HepG2 (cell line): ENCODE measurements at regions not wholly inside any gene's neighbourhood (a gene's known extent, or its start where the extent isn't known, plus 50 kb on each side); places are given as distances from the start of the nearest gene placed in this dataset.

Experiments used
- ATAC-seq: fragments of 200-7000 bp; cut with Tn5 transposase; 3 replicates; pipeline ENCODE4 v1.9.1; 2020; ENCODE audit warnings: mild to moderate bottlenecking, moderate library complexity
- BruUV-seq: library from RNA; stranded (reverse); fragments of 400-500 nt; replicated peaks from 2 replicates; lab custom pipeline; 2021; lab: Mats Ljungman, UMichigan
- CTCF ChIA-PET: fragments of 300-600 bp; formaldehyde crosslinking; extraction: SDS; loops from one replicate; lab custom pipeline; 2021; ENCODE audit warnings: low total read pairs, inconsistent platforms, low intra/inter-chr PET ratio; lab: Yijun Ruan, JAX
- POLR2A ChIA-PET: fragments of 350-600 bp; sonication (Branson Sonifier 250); formaldehyde crosslinking; loops from one replicate; lab custom pipeline; 2020; ENCODE audit warnings: antibody characterized with exemption, inconsistent platforms; lab: Yijun Ruan, JAX
- DNase-seq: peaks from one replicate; pipeline ENCODE4 v3.0.0-alpha.2; 2015; ENCODE audit warnings: low spot score
- FAIRE-seq: peaks from 3 replicates; lab custom pipeline; 2011; peaks lifted over from hg19 to GRCh38; lab: Jason Lieb, UNC
- H2AFZ ChIP-seq: one replicate; pipeline ENCODE4 v1.6.1; 2011; ENCODE audit warnings: low read length, inconsistent platforms
- H3K27ac ChIP-seq: fragments of 300-600 bp; 3 replicates; pipeline ENCODE4 v1.8.0; 2011; ENCODE audit warnings: mixed run types, mild to moderate bottlenecking, mixed read lengths, low read length, inconsistent platforms; ENCODE audit not compliant: insufficient read depth; ENCODE audit errors: extremely low read length
- H3K27me3 ChIP-seq, 2 experiments: fragments of 200-600 bp in 1 of 2; 2 replicates in 1 of 2; 3 replicates in 1 of 2; pipeline versions ENCODE4 v1.6.0 to v1.8.0; 2011; ENCODE audit warnings: low read length in 2 of 2, mild to moderate bottlenecking in 2 of 2, moderate library complexity in 2 of 2, inconsistent platforms in 1 of 2; ENCODE audit not compliant: insufficient read depth in 2 of 2, control insufficient read depth in 1 of 2
- H3K36me3 ChIP-seq, 2 experiments: fragments of 200-600 bp in 1 of 2; replicated peaks in 1 of 2; 2 replicates in 1 of 2; 3 replicates in 1 of 2; pipeline versions ENCODE4 v1.5.1 to v1.8.0; 2011; ENCODE audit warnings: low read length in 2 of 2, inconsistent platforms in 1 of 2; ENCODE audit not compliant: insufficient read depth in 2 of 2, control insufficient read depth in 1 of 2
- H3K4me1 ChIP-seq: 2 replicates; pipeline ENCODE4 v1.5.1; 2012; ENCODE audit warnings: low read length, inconsistent platforms; ENCODE audit not compliant: insufficient read depth
- H3K4me2 ChIP-seq: 2 replicates; pipeline ENCODE4 v1.6.0; 2011; ENCODE audit warnings: low read depth, low read length, inconsistent platforms
- H3K4me3 ChIP-seq, 3 experiments: fragments of 200-600 bp in 1 of 3; sonication (generic), shearing (Covaris generic) in 1 of 3; replicated peaks in 1 of 3; 2 replicates each; pipeline ENCODE4 v1.5.1; 2011 to 2016; ENCODE audit warnings: low read length in 3 of 3, inconsistent platforms in 2 of 3, low read depth in 2 of 3, mild to moderate bottlenecking in 2 of 3, control low read depth in 1 of 3, mixed read lengths in 1 of 3; ENCODE audit not compliant: insufficient read depth in 1 of 3
- H3K79me2 ChIP-seq: one replicate; pipeline ENCODE4 v1.6.1; 2011; ENCODE audit warnings: low read length, inconsistent platforms; ENCODE audit not compliant: insufficient read depth
- H3K9ac ChIP-seq: 2 replicates; pipeline ENCODE4 v1.6.0; 2011; ENCODE audit warnings: mild to moderate bottlenecking, low read depth, low read length, inconsistent platforms; ENCODE audit not compliant: insufficient read depth
- H3K9me3 ChIP-seq: 2 replicates; pipeline ENCODE4 v1.5.1; 2012; ENCODE audit warnings: mild to moderate bottlenecking, low read length
- H4K20me1 ChIP-seq: 2 replicates; pipeline ENCODE4 v1.6.0; 2011; ENCODE audit warnings: inconsistent platforms, mild to moderate bottlenecking, low read length, moderate library complexity; ENCODE audit not compliant: insufficient read depth
- ARHGAP35 ChIP-seq: sonication (generic); formaldehyde crosslinking; IDR thresholded peaks from 2 replicates; pipeline ENCODE4 v1.9.0; 2022; ENCODE audit warnings: mild to moderate bottlenecking, inconsistent platforms, moderate library complexity, missing genetic modification reagents, borderline replicate concordance
- CBFB ChIP-seq: sonication (generic); formaldehyde crosslinking; IDR thresholded peaks from 2 replicates; pipeline ENCODE4 v1.4.0; 2020; ENCODE audit warnings: missing genetic modification reagents
- FOXO1 ChIP-seq: sonication (generic); formaldehyde crosslinking; IDR thresholded peaks from 2 replicates; pipeline ENCODE4 v1.4.0; 2020; ENCODE audit warnings: missing genetic modification reagents
- GLI4 ChIP-seq: sonication (generic); formaldehyde crosslinking; IDR thresholded peaks from 2 replicates; pipeline ENCODE4 v1.5.1; 2020; ENCODE audit warnings: missing genetic modification reagents, mild to moderate bottlenecking, moderate library complexity, borderline replicate concordance
- JUN ChIP-seq: sonication (generic); formaldehyde crosslinking; IDR thresholded peaks from 2 replicates; pipeline ENCODE4 v1.4.0; 2020; ENCODE audit warnings: mild to moderate bottlenecking, missing genetic modification reagents
- MLX ChIP-seq: IDR thresholded peaks from 2 replicates; pipeline ENCODE4 v1.6.1; 2016
- MTF1 ChIP-seq: sonication (generic); formaldehyde crosslinking; IDR thresholded peaks from 2 replicates; pipeline ENCODE4 v1.5.0; 2020; ENCODE audit warnings: missing genetic modification reagents
- PAXIP1 ChIP-seq: sonication (generic); formaldehyde crosslinking; conservative IDR thresholded peaks from 2 replicates; pipeline ENCODE4 v1.4.0; 2020; ENCODE audit warnings: mild to moderate bottlenecking, missing genetic modification reagents, moderate library complexity
- XRCC5 ChIP-seq: fragments of 200-400 bp; formaldehyde crosslinking; optimal IDR thresholded peaks from 2 replicates; pipeline ENCODE3; 2017; ENCODE audit warnings: mild to moderate bottlenecking, low read length
- ZFY ChIP-seq: sonication (generic); formaldehyde crosslinking; IDR thresholded peaks from 2 replicates; pipeline ENCODE4 v1.4.0; 2020; ENCODE audit warnings: missing genetic modification reagents
- ZNF124 ChIP-seq: sonication (generic); formaldehyde crosslinking; IDR thresholded peaks from 2 replicates; pipeline ENCODE4 v1.4.0; 2020; ENCODE audit warnings: missing genetic modification reagents
- ZNF260 ChIP-seq: sonication (generic); formaldehyde crosslinking; IDR thresholded peaks from 2 replicates; pipeline ENCODE4 v1.4.0; 2020; ENCODE audit warnings: missing genetic modification reagents, low read depth, mild to moderate bottlenecking, borderline replicate concordance
- ZNF644 ChIP-seq: IDR thresholded peaks from 2 replicates; pipeline ENCODE4 v1.6.1; 2016; ENCODE audit warnings: low read depth
- ZNF678 ChIP-seq: sonication (generic); formaldehyde crosslinking; IDR thresholded peaks from 2 replicates; pipeline ENCODE4 v1.4.0; 2020; ENCODE audit warnings: mild to moderate bottlenecking, missing genetic modification reagents
- ZNF766 ChIP-seq: sonication (generic); formaldehyde crosslinking; IDR thresholded peaks from 2 replicates; pipeline ENCODE4 v1.5.0; 2020; ENCODE audit warnings: missing genetic modification reagents, borderline replicate concordance
- ZNF891 ChIP-seq: sonication (generic); formaldehyde crosslinking; IDR thresholded peaks from 2 replicates; pipeline ENCODE4 v1.5.0; 2020; ENCODE audit warnings: mild to moderate bottlenecking, missing genetic modification reagents
- WGBS: methylation state at CpG from one replicate; pipeline ENCODE4 v1.1.6; 2017; ENCODE audit warnings: low lambda C conversion rate; 5-methylcytosine and 5-hydroxymethylcytosine counted together
- in situ Hi-C: cut with HindIII; loops from 2 replicates; pipeline ENCODE4 v1.10.0; 2017; ENCODE audit warnings: low pct_unique_long_range_greater_than_20kb; ENCODE audit not compliant: extremely low pct_ligation_motif_present
- intact Hi-C: fragments of 100-400 bp; cut with micrococcal nuclease; formaldehyde crosslinking; loops from one replicate; pipeline ENCODE4 v1.10.0; 2022; ENCODE audit not compliant: unreplicated experiment

- TF ChIP-seq MLX: no peak
- no peak for TF ChIP-seq XRCC5
- TF ChIP-seq ARHGAP35 (CRISPR knock-in tag): no peak
- TF ChIP-seq ZNF124 (CRISPR knock-in tag): no peak
- no peak for TF ChIP-seq ZNF644
- no peak for TF ChIP-seq GLI4 (CRISPR knock-in tag)
- no peak for TF ChIP-seq ZNF891 (CRISPR knock-in tag)
- TF ChIP-seq ZFY (CRISPR knock-in tag): no peak
- TF ChIP-seq PAXIP1 (CRISPR knock-in tag): no peak
- no peak for TF ChIP-seq CBFB (CRISPR knock-in tag)
- TF ChIP-seq JUN: no peak
- no peak for TF ChIP-seq MTF1 (CRISPR knock-in tag)
- TF ChIP-seq FOXO1: no peak
- TF ChIP-seq ZNF260 (CRISPR knock-in tag): no peak
- TF ChIP-seq ZNF678 (CRISPR knock-in tag): no peak
- no peak for TF ChIP-seq ZNF766 (CRISPR knock-in tag)
- H4K20me1 ChIP-seq: peaks cover 20% of the 10 kb centered on the region; the same call in 1 of the 2 replicates
- peaks cover 20 to 64% of the 10 kb centered on the region in 2 experiments; a peak in 4 of 5 replicates for H3K36me3 ChIP-seq
- BruUV-seq: no TSS peak
- H3K79me2 ChIP-seq: peaks cover 32% of the 10 kb centered on the region
- no peaks in the 10 kb centered on the region for H3K27me3 ChIP-seq
- no peak overlapping the region for H3K27ac ChIP-seq
- H3K9ac ChIP-seq: no peak overlapping the region
- H2AFZ ChIP-seq: no peak overlapping the region
- intact Hi-C loops (no loop called here), in situ Hi-C loops (no loop called here)
- no peak overlapping the region for H3K4me3 ChIP-seq
- no peak; the same call in 2 of the 3 replicates for ATAC-seq
- H3K4me2 ChIP-seq: no peak overlapping the region
- 92% methylated on average over 6 of the region's 8 CpGs for WGBS
- no peaks in the 10 kb centered on the region for H3K9me3 ChIP-seq
- DNase-seq: no peak
- ChIA-PET CTCF (no interaction called here), POLR2A (no interaction called here)
- FAIRE-seq: no peak
- peaks cover 26% of the 10 kb centered on the region for H3K4me1 ChIP-seq
These were observed 61.2 kb downstream of the SHANK2 start for GRCh38 chr11:71191201-71191600.
